KMS-11 (cell line): ENCODE measurements at regions not wholly inside any gene's neighbourhood (a gene's known extent, or its start where the extent isn't known, plus 50 kb on each side); places are given as distances from the start of the nearest gene placed in this dataset.

Source experiments
- H2AFZ ChIP-seq: fragments of 200-600 bp; sonication (generic); 2 replicates; pipeline ENCODE4 v1.6.1; 2016; ENCODE audit warnings: antibody characterized with exemption, mixed run types, low read depth
- H3K27ac ChIP-seq: fragments of 200-600 bp; sonication (generic); 2 replicates; pipeline ENCODE4 v1.6.1; 2016; ENCODE audit warnings: mild to moderate bottlenecking, mixed run types
- H3K27me3 ChIP-seq: fragments of 200-600 bp; sonication (generic); 2 replicates; pipeline ENCODE4 v1.6.1; 2017; ENCODE audit warnings: mild to moderate bottlenecking, low read depth, mixed run types, moderate library complexity; ENCODE audit not compliant: insufficient read depth
- H3K36me3 ChIP-seq: fragments of 200-600 bp; sonication (generic); 2 replicates; pipeline ENCODE4 v1.6.1; 2017; ENCODE audit warnings: mild to moderate bottlenecking, mixed run types; ENCODE audit not compliant: insufficient read depth
- H3K4me1 ChIP-seq: fragments of 200-600 bp; sonication (generic); 2 replicates; pipeline ENCODE4 v1.6.1; 2016; ENCODE audit warnings: mild to moderate bottlenecking, low read depth, mixed run types; ENCODE audit not compliant: poor library complexity, severe bottlenecking
- H3K4me2 ChIP-seq: fragments of 200-600 bp; sonication (generic); 2 replicates; pipeline ENCODE4 v1.7.0; 2016; ENCODE audit warnings: mild to moderate bottlenecking, mixed run types
- H3K4me3 ChIP-seq: fragments of 200-600 bp; sonication (generic); IDR thresholded peaks from 2 replicates; pipeline ENCODE4 v1.6.1; 2017; ENCODE audit warnings: low read depth, low read length, mixed read lengths; ENCODE audit not compliant: insufficient read depth
- H3K79me2 ChIP-seq: fragments of 200-600 bp; sonication (generic); 2 replicates; pipeline ENCODE4 v1.6.1; 2016; ENCODE audit warnings: low read depth, mixed run types; ENCODE audit not compliant: insufficient read depth
- H3K9ac ChIP-seq: fragments of 200-600 bp; sonication (generic); 2 replicates; pipeline ENCODE4 v1.6.1; 2016; ENCODE audit warnings: mild to moderate bottlenecking, mixed run types
- H4K20me1 ChIP-seq: fragments of 200-600 bp; sonication (generic); 2 replicates; pipeline ENCODE4 v1.6.1; 2016; ENCODE audit warnings: mild to moderate bottlenecking, mixed run types; ENCODE audit not compliant: insufficient read depth
- CTCF ChIP-seq: fragments of 200-600 bp; sonication (generic); conservative IDR thresholded peaks from 2 replicates; pipeline ENCODE4 v1.6.1; 2017; ENCODE audit warnings: low read depth, mild to moderate bottlenecking, antibody characterized with exemption, low read length, moderate library complexity, mixed read lengths

GRCh38 chr12:105832021-105832420 lies 306.7 kb downstream of the NUAK1 start:
- Histone ChIP-seq H3K27me3 (no peaks in the 10 kb centered on the region), H3K9ac (no peak overlapping the region), H3K36me3 (no peaks in the 10 kb centered on the region), H3K4me1 (no peaks in the 10 kb centered on the region), H4K20me1 (no peaks in the 10 kb centered on the region), H3K4me2 (no peak overlapping the region), H3K27ac (no peak overlapping the region), H3K79me2 (no peaks in the 10 kb centered on the region), H2AFZ (no peak overlapping the region), H3K4me3 (no peak overlapping the region)
- TF ChIP-seq CTCF: no peak

GRCh38 chr12:105832806-105833205 lies 305.9 kb downstream of the NUAK1 start:
- Histone ChIP-seq H3K9ac (no peak overlapping the region), H4K20me1 (no peaks in the 10 kb centered on the region), H3K79me2 (no peaks in the 10 kb centered on the region), H3K4me1 (no peaks in the 10 kb centered on the region), H3K27ac (no peak overlapping the region), H2AFZ (no peak overlapping the region), H3K4me2 (no peak overlapping the region), H3K36me3 (no peaks in the 10 kb centered on the region), H3K27me3 (no peaks in the 10 kb centered on the region), H3K4me3 (no peak overlapping the region)
- TF ChIP-seq CTCF: no peak

GRCh38 chr12:105834496-105834895 lies 304.3 kb downstream of the NUAK1 start:
- Histone ChIP-seq H3K4me1 (no peaks in the 10 kb centered on the region), H3K4me2 (no peak overlapping the region), H2AFZ (no peak overlapping the region), H3K9ac (no peak overlapping the region), H3K4me3 (no peak overlapping the region), H4K20me1 (no peaks in the 10 kb centered on the region), H3K27me3 (no peaks in the 10 kb centered on the region), H3K27ac (no peak overlapping the region), H3K79me2 (no peaks in the 10 kb centered on the region), H3K36me3 (no peaks in the 10 kb centered on the region)
- no peak for TF ChIP-seq CTCF

GRCh38 chr12:105835580-105836241 lies 303.0 kb downstream of the NUAK1 start:
- H3K36me3 ChIP-seq: no peaks in the 10 kb centered on the region
- no peak overlapping the region for H3K27ac ChIP-seq
- no peaks in the 10 kb centered on the region for H4K20me1 ChIP-seq
- H3K4me3 ChIP-seq: no peak overlapping the region
- H3K27me3 ChIP-seq: no peaks in the 10 kb centered on the region
- TF ChIP-seq CTCF: no peak
- H3K9ac ChIP-seq: no peak overlapping the region
- H3K79me2 ChIP-seq: no peaks in the 10 kb centered on the region
- H3K4me2 ChIP-seq: no peak overlapping the region
- H3K4me1 ChIP-seq: no peaks in the 10 kb centered on the region
- no peak overlapping the region for H2AFZ ChIP-seq
